Endothelial cell of umbilical vein (primary cell): ENCODE measurements at regions not wholly inside any gene's neighbourhood (a gene's known extent, or its start where the extent isn't known, plus 50 kb on each side); places are given as distances from the start of the nearest gene placed in this dataset.

Experiments used
- BruUV-seq: library from RNA; stranded (reverse); fragments of 400-500 nt; replicated peaks from 2 replicates; lab custom pipeline; 2021; lab: Mats Ljungman, UMichigan
- CTCF ChIA-PET: fragments of 300-600, 350-600 bp; sonication (Branson Sonifier 250); formaldehyde crosslinking; loops from one replicate; lab custom pipeline; 2021; ENCODE audit warnings: antibody characterized with exemption, inconsistent platforms; lab: Charles Lee
- POLR2A ChIA-PET: fragments of 300-600, 350-600 bp; sonication (Branson Sonifier 250); formaldehyde crosslinking; loops from one replicate; lab custom pipeline; 2021; ENCODE audit warnings: antibody characterized with exemption, inconsistent platforms; lab: Charles Lee
- DNase-seq: peaks from one replicate; pipeline ENCODE4 v3.0.0-alpha.2; 2011; ENCODE audit warnings: low read depth, low spot score
- FAIRE-seq: peaks from 2 replicates; lab custom pipeline; 2011; peaks lifted over from hg19 to GRCh38; lab: Jason Lieb, UNC
- H2AFZ ChIP-seq: 2 replicates; pipeline ENCODE4 v1.6.0; 2012; ENCODE audit warnings: low read depth, low read length, control low read depth, inconsistent platforms
- H3K27ac ChIP-seq: 2 replicates; pipeline ENCODE4 v1.5.1; 2011; ENCODE audit warnings: low read depth, mild to moderate bottlenecking, control low read depth, low read length, moderate library complexity; ENCODE audit not compliant: insufficient read depth
- H3K27me3 ChIP-seq, 2 experiments: 2 replicates each; pipeline versions ENCODE4 v1.6.0 to v1.6.1; 2011; ENCODE audit warnings: low read length in 2 of 2, mixed read lengths in 1 of 2; ENCODE audit not compliant: control insufficient read depth in 2 of 2, insufficient read depth in 2 of 2
- H3K36me3 ChIP-seq, 2 experiments: 2 replicates in 1 of 2; 3 replicates in 1 of 2; pipeline ENCODE4 v1.5.1; 2011; ENCODE audit warnings: low read length in 2 of 2, mild to moderate bottlenecking in 1 of 2, moderate library complexity in 1 of 2; ENCODE audit not compliant: control insufficient read depth in 2 of 2, insufficient read depth in 2 of 2; ENCODE audit errors: extremely low read depth in 1 of 2
- H3K4me1 ChIP-seq: 3 replicates; pipeline ENCODE4 v1.5.1; 2011; ENCODE audit warnings: mild to moderate bottlenecking, low read length; ENCODE audit not compliant: control insufficient read depth, insufficient read depth; ENCODE audit errors: extremely low read depth
- H3K4me2 ChIP-seq: 2 replicates; pipeline ENCODE4 v1.6.1; 2011; ENCODE audit warnings: low read length, control low read depth, mixed read lengths; ENCODE audit not compliant: insufficient read depth
- H3K4me3 ChIP-seq, 3 experiments: fragments of 200-600 bp in 1 of 3; sonication (generic), shearing (Covaris generic) in 1 of 3; replicated peaks in 1 of 3; 2 replicates each; pipeline ENCODE4 v1.5.1; 2011 to 2016; ENCODE audit warnings: control low read depth in 3 of 3, low read length in 3 of 3, mild to moderate bottlenecking in 2 of 3, inconsistent platforms in 1 of 3, low read depth in 1 of 3, moderate library complexity in 1 of 3; ENCODE audit not compliant: insufficient read depth in 1 of 3
- H3K79me2 ChIP-seq: 2 replicates; pipeline ENCODE4 v1.6.0; 2012; ENCODE audit warnings: low read length, inconsistent platforms; ENCODE audit not compliant: control insufficient read depth, insufficient read depth
- H3K9ac ChIP-seq: replicated peaks from 2 replicates; pipeline ENCODE3; 2011; ENCODE audit warnings: low read length, control low read depth; ENCODE audit not compliant: insufficient read depth; ENCODE audit errors: extremely low read depth
- H3K9me1 ChIP-seq: replicated peaks from 3 replicates; pipeline ENCODE4 v1.6.0; 2011; ENCODE audit warnings: mild to moderate bottlenecking, low read length; ENCODE audit not compliant: control insufficient read depth, insufficient read depth; ENCODE audit errors: extremely low read depth
- H3K9me3 ChIP-seq: replicated peaks from 2 replicates; pipeline ENCODE4 v1.5.1; 2012; ENCODE audit warnings: low read length, inconsistent platforms; ENCODE audit not compliant: control insufficient read depth, insufficient read depth
- H4K20me1 ChIP-seq: replicated peaks from 2 replicates; pipeline ENCODE3; 2011; ENCODE audit warnings: mild to moderate bottlenecking, low read length; ENCODE audit not compliant: control insufficient read depth, insufficient read depth; ENCODE audit errors: extremely low read depth
- EZH2 ChIP-seq: IDR thresholded peaks from 2 replicates; pipeline ENCODE4 v1.6.1; 2012; ENCODE audit warnings: borderline replicate concordance, low read depth, mild to moderate bottlenecking, moderate library complexity, low read length, inconsistent platforms; ENCODE audit not compliant: severe bottlenecking
- GATA2 ChIP-seq: IDR thresholded peaks from 2 replicates; pipeline ENCODE4 v1.7.0; 2011; ENCODE audit warnings: low read depth, mild to moderate bottlenecking, moderate library complexity, mixed read lengths, low read length; ENCODE audit not compliant: insufficient read length, insufficient read depth
- MAX ChIP-seq: IDR thresholded peaks from 2 replicates; pipeline ENCODE4 v1.6.1; 2011; ENCODE audit not compliant: insufficient read depth, insufficient read length
- POLR2A ChIP-seq: IDR thresholded peaks from 2 replicates; pipeline ENCODE4 v1.6.1; 2012; ENCODE audit warnings: low read depth, mild to moderate bottlenecking, control low read depth, low read length
- POLR2AphosphoS5 ChIP-seq: IDR thresholded peaks from 2 replicates; pipeline ENCODE4 v1.6.1; 2012; ENCODE audit warnings: low read depth, mild to moderate bottlenecking, control low read depth, low read length, moderate library complexity; ENCODE audit not compliant: insufficient read depth
- dilution Hi-C: fragments of 300-500 bp; cut with MboI; formaldehyde crosslinking; loops from one replicate; pipeline ENCODE4 v1.15.0; 2019; ENCODE audit warnings: low sequenced_read_pairs; ENCODE audit not compliant: extremely low pct_ligation_motif_present
- intact Hi-C: fragments of 100-400 bp; cut with micrococcal nuclease; formaldehyde crosslinking; loops from one replicate; pipeline ENCODE4 v1.10.0; 2022

- H3K4me2 ChIP-seq, result no peak overlapping the region
- no peak overlapping the region for H3K4me3 ChIP-seq
- H2AFZ ChIP-seq, result no peak overlapping the region
- no peaks in the 10 kb centered on the region for H3K79me2 ChIP-seq
- H3K9ac ChIP-seq, result no peak overlapping the region
- no peaks in the 10 kb centered on the region for H3K9me3 ChIP-seq
- H3K36me3 ChIP-seq, result no peaks in the 10 kb centered on the region
- H3K27ac ChIP-seq, result no peak overlapping the region
- ChIA-PET POLR2A (no interaction called here), CTCF (no interaction called here)
- no peaks in the 10 kb centered on the region for H3K4me1 ChIP-seq
- FAIRE-seq (no peak), DNase-seq (no peak)
- H3K27me3 ChIP-seq, result no peaks in the 10 kb centered on the region
- intact Hi-C loops, result no loop called here
- no peaks in the 10 kb centered on the region for H3K9me1 ChIP-seq
- TF ChIP-seq MAX (no peak), POLR2A (no peak), POLR2AphosphoS5 (no peak)
- H4K20me1 ChIP-seq, result no peaks in the 10 kb centered on the region
- dilution Hi-C loops, result no loop called here
- BruUV-seq, result no TSS peak
These were observed 69.6 kb downstream of the GSC start for GRCh38 chr14:94700336-94700735.

- CTCF ChIA-PET, result interaction anchor here (1.2 kb wide), 1 partner anchor 9 kb away, joined by 4 read pairs; no protein-coding TSS in a partner anchor
- intact Hi-C loops, result no loop called here
These were observed 70.1 kb downstream of the GSC start for GRCh38 chr14:94699831-94700230.

More at GRCh38 chr14:94699831-94700230, 70.1 kb downstream of the GSC start:
- no peaks in the 10 kb centered on the region for H3K27me3 ChIP-seq
- FAIRE-seq, result no peak
- no peaks in the 10 kb centered on the region for H3K9me3 ChIP-seq
- no peak overlapping the region for H3K4me3 ChIP-seq
- no peaks in the 10 kb centered on the region for H3K79me2 ChIP-seq
- no peaks in the 10 kb centered on the region for H3K36me3 ChIP-seq
- no peaks in the 10 kb centered on the region for H3K9me1 ChIP-seq
- no peak overlapping the region for H3K4me2 ChIP-seq
- H3K4me1 ChIP-seq, result no peaks in the 10 kb centered on the region
- dilution Hi-C loops, result no loop called here
- DNase-seq, result no peak
- no peak overlapping the region for H3K27ac ChIP-seq
- POLR2A ChIA-PET, result no interaction called here
- no peak overlapping the region for H3K9ac ChIP-seq
- TF ChIP-seq EZH2, result no peak
- TF ChIP-seq GATA2, result no peak
- no peak for TF ChIP-seq POLR2A
- no peak for TF ChIP-seq POLR2AphosphoS5
- H2AFZ ChIP-seq, result no peak overlapping the region
- BruUV-seq, result no TSS peak
- no peaks in the 10 kb centered on the region for H4K20me1 ChIP-seq
